Cortex of kidney (tissue), 1 donor: ENCODE measurements at regions not wholly inside any gene's neighbourhood (a gene's known extent, or its start where the extent isn't known, plus 50 kb on each side); places are given as distances from the start of the nearest gene placed in this dataset.

Source experiments
- DNase-seq: peaks from one replicate; lab custom pipeline; 2025; lab: John Stamatoyannopoulos, UW

DNA sequence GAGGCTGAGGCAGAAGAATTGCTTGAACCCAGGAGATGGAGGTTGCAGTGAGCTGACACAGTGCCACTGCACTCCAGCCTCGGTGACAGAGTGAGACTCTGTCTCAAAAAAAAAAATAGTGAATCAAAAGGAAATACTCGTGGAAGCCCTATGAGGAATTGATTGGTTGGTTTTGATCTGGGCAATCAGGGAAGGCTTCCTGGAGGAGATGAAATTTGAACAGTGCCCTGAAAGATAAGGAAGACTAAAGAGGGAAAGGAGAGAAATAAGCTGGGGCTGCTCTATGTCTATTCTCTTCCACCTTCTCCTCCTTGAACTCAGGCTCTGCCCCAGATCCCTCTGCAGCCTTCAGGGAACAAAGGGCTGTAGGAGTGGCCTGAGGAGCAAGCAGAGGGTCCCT lies 54.1 kb downstream of the IRF2BPL start:
- DNase-seq, result no peak

DNA sequence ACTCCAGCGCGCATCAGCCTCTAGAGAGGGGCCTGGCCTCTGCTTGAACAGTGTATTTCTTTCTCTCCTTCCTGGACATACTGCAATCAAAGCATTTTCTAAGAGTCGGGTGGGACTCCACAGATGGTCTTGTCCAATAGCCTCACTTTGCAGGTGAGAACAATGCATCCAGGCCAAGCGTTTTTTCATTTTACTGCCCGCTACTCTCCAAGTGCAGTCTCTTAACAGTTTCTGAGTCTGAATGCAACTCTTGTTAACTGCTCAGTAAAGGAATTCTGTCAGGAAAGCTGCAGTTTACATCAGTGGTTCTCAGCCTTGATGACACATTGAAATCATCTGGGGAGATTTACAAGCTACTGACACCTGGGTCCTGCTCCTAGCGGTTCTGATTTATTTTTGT lies 57.0 kb downstream of the IRF2BPL start:
- no peak for DNase-seq

DNA sequence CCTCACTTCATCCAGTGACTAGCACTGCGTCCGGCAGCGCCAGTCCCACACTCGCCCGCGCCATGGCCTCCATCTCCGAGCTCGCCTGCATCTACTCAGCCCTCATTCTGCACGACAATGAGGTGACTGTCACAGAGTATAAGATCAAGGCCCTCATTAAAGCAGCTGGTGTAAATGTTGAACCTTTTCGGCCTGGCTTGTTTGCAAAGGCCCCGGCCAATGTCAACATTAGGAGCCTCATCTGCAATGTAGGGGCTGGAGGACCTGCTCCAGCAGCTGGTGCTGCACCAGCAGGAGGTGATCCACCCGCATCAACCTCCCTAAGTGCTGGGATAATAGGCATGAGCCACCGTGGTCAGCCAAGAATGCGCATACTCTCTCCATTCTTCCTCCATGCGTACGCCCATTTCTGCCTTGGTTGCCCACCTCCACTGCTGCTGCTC lies 59.9 kb downstream of the IRF2BPL start:
- no peak for DNase-seq

DNA sequence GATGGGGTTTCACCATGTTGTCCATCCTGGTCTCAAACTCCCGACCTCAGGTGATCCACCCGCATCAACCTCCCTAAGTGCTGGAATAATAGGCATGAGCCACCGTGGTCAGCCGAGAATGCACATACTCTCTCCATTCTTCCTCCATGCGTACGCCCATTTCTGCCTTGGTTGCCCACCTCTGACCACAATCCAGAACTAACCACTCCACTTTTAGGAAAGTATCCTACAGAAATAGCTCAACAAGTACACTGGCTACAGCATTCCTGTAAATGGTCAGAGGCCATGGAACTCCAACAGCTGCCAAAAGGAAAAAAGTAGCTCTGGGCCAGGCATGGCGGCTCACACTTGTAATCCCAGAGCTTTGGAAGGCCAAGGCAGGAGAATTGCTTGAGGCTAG lies 60.7 kb downstream of the IRF2BPL start:
- DNase-seq, result no peak

DNA sequence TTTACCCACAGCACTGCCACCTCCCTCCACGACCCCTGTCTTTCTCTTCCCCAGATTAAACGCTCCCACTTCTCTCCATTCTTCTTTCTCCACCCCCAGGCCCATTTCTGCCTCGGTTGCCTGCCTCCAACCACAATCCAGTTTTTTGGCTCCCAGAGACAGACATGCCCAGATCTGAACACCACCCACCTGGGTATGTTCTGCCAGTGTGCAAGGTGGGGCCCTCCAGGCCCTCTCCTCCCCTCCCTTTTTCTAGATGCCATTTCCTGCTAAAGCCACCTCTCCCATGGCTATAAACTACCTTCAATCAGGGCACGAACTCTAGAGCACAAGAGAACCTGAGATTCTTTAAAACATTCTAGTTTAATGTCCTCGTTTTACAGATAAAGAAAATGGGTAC lies 63.3 kb downstream of the IRF2BPL start:
- DNase-seq, result no peak

DNA sequence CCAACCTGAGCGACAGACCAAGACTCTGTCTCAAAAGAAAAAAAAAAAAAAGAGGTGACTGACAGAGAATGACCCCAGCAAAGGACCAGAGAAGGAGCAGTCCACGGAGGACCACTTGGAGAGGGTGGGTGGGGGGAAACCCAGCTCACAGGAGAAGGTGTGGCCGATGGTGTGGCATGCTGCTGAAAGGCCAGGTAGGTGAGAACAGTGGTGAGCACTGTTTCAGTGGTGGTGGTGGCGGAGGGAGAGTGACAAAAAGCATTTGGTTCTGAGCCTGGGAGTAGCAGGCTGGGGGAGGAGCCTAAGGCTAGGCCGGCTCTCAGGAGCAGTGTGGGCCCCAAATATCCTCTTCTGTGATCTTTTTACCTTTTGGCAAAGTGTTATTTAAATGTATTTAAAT lies 63.8 kb downstream of the IRF2BPL start:
- no peak for DNase-seq

DNA sequence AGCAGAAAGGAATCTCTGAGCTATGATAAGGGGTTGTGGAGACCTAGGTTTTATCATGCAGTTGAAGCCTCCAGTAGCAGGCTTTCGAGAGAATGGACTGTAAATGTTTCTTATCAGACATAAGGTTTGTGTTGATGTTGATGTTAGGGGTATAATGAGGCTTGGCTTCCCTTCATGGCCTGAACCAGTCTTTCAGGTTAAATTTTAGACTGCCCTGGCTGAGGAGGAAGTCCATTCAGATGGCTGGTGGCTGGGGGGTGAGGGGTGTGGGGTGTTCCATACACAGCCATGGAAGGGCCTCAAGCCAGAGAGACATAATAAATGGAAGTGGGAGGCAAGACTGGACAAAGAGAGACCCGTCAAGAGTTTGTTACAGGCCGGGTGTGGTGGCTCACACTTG lies 65.1 kb downstream of the IRF2BPL start:
- no peak for DNase-seq

DNA sequence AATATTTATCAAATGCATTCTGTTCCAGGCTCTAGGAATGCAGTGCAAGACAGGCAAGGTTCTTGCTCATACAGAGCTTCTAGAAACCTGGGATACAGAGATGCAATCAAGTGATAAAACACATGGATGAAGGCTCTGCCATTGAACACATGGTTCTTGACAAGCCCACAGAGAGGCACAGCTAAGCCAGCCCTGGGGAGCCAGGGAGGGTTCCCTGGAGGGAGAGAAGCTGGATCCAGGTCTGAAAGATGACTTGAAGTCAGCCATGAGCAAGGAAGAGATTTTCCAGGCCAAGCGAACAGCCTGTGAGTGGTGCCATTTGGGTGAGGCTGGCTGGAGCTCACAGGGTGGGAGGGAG lies 66.2 kb downstream of the IRF2BPL start:
- no peak for DNase-seq

DNA sequence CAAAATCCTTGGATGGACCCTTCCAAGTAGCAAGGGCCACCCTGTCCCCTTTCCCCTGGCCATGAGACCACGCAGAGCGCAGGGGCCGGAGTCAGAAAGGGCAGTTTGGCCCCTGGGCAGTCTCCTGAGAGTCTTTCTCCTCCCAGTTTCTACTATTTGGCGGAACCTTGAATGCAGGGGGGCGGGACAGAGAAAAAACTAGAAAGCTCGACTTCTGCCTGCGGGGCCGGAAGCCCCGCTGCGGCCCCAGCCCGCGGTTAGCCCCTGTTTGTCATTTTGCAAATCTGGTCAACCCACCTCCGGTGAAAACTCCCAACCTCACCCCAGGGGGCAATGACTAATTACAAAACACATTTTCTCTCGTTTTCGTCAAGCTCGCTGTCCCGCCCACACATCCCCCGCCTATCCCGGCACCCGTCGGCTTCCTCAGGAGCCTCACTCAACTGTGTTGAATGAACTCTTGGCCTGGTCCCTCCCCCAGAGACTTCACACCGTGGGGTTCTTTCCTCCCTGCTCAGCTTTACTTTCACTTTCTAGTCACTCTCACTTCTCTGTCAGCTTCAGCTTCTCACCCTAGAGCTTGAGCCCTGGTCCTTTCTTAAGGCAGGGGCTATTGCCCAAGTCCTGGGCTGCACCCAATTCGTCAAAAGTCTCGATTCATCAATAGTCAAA lies 66.7 kb downstream of the IRF2BPL start:
- no peak for DNase-seq

DNA sequence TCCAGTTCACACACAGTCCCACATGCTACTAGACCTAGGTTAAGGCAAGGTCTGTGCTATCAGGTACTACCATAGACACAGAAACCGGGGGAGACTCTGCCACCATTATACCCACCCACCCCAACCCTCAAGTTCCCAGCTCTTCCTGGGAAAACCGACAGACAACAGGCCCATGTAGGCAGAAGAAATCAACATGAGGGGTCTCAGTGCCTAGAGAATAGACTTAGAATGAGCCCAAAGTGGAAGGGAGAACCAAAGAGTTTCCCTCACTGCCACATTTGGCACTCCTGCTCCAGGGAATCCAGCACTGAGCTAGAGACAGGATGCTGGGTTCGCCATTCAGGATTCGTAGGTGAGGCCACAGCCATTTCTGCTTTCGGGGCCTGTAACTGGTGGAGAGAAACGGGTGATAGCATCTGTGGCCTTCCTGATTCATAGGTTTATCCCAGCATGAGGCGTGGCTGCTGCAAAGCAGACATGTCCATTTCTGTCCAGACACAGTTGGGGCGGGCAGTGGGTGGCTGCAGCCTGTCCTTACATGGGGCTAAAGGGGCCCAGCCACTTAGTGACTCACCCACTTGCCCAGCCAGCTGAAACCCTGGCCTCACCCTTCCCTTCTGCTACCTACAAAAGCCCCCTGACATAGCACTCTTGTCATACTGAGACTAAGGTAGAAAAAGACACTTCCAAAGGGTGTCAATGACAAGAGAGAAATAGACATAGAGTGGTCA lies 69.4 kb downstream of the IRF2BPL start:
- no peak for DNase-seq

DNA sequence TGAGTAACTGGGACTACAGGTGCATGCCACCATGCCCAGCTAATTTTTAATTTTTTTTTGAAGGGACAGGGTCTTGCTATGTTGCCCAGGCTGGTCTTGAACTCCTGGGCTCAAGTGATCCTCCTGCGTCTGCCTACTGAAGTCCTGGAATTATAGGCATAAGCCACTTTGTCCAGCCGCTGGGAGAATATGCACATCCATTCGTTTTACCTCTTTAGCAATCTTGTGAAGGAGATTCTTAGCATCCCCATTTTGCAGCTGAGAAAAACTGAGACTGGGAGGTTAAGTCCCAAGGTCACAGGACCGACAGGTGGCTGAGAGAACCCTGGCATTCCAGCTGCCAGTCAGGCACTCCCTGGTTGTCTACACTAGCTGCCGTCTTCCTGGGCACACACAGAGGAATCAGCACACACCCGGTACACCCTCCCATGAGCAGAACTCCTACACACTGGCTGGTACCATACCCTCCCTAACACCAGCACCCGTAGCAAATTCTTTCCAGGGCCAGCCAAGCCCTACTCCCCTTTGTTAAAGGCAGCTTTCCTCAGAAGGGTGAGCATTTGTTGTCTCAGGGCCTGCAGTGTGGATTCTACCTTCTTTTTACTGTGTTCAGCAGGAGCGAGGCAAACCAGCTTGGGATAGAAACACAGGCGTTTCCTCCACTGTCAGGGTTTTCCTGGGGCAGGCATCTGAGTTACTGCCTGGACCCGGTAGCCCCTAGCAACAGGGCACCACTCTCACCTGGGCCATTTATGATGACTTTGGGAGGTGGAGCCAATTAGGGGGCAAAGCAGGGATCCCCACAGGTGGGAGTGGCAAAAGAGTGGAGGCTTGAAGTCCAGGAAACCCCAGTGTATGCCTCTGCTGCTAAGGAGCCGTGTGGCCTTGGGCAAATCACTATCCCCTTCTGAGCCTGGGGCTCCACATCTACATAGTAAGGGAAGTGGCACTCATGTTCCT lies 70.2 kb downstream of the IRF2BPL start:
- DNase-seq, result no peak

DNA sequence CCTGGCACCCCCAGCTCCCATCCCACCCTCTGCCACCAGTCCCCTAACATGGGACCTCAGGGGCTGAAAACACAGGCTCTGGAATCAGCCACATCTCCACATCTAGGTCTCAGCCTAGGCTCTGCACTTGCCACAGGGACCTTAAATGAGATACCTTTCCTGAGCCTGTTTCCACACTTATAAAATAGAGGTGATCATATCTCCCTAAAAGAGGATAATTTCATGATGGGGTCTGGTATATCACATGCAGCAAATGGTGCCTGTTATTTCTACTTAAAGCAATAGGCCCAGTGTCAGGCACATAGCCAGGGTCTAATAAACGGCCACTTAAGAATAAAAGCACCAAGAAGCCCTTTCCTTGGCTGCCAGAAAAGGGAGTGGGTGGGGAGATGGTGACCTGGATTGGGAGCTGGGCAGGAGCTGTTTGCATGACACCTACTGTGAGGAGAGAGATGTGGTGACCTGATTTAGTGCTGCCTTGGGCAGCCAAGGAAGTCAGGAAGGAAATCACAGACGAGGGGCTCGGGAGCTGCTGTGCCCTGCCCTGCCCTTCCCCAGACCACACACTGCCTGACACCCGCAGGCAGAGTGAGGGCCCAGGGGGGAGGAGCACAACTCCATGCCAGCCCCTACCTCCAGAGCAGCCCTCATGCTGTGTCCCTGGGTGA lies 71.2 kb downstream of the IRF2BPL start:
- no peak for DNase-seq

DNA sequence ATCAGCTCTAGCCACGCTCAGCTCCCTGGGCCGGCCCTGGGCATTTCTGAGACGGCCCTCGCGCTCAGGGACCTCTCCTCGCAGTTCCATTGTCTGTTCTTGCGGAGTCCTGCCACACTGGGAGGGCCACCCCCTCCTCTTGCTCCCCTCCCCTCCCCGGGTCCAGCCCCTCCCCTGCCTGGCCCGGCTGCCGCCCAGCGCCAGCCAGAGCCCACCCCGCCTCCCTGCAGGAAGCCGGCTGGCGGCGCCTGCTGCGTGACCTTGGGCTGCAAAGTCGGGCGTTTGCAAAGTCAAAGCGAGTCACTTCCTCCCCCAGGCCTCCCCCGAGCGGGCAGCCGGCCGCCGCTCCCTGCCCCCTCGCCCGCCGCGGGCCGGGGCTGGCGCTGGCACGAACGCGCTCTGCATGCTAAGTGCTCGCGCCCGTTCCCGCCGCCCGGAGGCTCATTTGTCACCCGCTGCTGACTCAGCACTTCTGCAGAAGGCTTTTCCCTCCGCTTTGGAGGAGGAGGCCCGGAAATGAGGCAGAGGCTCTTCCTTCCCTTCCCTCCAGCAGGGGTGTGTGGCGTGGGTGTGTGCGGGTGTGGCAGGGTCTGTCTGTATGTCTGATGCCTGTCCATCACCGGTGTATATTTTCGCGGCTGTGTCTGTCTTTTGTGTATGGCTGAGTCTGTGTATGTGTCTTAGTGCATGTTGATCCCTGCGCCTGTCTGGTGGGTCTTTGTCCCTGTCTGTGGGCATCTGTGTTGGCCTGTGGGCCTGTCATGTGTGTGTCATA lies 72.0 kb downstream of the IRF2BPL start:
- DNase-seq, result peak; percentile 92

DNA sequence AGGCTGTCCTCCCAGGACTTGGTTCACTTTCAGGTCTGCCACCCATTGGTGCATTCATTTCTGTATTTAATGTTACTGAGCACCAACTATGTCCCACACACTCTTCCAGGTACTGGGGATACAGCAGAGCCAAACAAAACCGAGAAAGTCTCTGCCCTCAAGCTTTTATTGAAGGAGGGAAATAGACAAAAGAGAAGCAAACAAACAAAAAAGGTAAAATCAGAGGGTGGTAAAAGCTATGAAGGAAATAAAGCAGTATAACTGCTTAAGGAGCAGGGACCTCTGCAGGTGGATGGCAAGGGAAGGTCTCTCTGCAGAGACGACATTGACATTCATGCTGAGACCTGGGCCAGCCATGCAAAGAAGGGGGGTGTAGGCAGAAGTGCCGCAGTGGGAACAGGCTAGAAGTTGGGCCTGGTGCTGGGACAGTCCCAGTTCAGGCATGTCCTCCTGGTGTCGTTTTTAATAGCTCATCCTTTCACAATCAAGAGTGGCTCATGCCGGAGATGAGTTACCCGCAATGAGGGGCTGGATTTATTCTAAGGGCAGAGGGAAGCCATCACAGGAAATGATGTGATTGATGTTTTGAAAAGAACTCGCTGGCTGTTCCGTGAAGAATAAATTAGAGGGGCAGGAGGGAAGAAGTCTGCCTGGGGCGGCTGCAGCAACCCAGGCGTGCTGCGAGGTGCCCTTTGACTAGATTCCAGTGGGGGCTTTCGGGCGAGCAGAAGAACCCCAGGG lies 72.8 kb downstream of the IRF2BPL start:
- no peak for DNase-seq

DNA sequence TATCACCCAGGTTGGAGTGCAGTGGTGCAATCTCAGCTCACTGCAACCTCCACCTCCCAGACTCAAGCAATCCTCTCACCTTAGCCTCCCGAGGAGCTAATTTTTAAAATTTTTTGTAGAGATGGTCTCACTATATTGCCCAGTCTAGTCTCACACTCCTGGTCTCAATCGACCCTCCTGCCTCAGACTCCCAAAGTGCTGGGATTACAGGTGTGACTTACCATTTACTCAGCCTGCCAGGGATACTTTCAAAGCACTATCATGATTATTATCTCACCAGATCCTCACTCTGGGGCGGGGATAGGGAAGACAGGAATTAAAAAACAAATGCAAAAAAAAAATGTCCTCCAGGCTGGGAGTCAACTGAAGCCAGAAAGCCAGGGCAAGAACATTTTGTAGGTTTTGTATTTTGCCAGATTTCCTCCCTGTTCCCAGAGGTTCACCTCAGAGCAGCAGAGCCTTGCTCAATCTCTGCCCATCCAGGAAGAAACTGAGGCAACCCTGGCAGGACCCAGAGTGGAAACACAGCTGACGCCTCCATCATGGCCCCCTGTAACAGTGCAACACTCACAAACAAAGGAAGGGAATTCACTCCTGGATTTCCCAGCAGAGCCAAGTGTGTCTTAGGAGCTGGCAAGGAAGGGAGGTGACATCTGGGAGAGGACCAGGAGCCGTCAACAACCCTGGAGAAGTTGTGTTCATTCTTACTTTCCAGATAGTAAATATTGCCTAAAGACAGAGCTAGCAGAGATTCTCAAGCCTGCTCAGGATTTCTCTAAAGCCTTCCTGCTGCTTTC lies 73.9 kb downstream of the IRF2BPL start:
- DNase-seq, result no peak

DNA sequence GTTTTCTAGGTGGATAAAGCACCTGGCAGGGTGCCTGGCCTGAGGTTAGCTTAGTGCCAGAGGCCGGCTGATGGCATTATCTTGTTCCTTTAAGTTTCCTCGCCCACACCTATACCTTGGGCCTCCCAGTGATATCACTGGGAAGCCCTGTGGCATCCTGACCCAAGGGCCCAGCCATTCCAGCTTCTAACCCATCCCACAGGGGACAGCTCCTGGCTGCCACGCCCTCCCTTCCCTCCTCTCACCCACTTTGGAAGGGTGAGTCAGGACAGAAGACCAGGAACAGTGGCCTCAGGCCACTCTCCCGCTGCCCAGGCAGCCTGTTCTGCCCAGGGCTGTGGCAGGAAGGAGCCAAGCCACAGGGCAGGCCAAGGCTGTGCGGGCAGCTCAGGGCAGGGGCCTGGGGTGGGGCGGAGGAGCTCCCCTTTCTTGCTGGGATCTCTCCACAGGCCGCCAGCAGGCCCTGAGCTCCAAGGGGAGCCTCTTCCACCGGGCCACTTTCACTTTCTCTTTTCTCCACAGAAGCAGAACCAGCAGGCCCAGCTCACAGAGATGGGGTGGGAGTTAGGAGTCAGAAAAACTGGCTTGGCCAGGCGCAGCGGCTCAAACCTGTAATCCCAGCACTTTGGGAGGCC lies 75.1 kb downstream of the IRF2BPL start:
- no peak for DNase-seq

DNA sequence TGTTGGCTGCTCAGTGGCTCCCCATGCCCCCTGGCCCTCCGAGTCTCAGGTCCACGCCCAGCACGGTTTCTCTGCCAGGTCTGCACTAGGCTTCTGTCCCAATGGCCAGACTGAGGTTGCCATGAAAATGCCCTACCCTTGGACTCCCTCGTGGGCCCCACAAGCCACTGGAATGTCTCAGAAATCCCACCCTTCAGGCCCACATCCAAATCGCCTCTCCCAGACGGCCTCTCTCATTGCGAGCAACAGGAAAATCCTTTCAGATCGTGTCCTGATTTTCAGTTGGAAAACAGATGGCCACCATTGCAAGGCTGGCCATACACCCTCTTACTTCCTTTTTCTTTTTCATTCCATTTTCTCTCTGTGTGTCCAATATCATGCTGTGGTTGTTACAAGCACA lies 77.3 kb downstream of the IRF2BPL start:
- DNase-seq, result no peak

DNA sequence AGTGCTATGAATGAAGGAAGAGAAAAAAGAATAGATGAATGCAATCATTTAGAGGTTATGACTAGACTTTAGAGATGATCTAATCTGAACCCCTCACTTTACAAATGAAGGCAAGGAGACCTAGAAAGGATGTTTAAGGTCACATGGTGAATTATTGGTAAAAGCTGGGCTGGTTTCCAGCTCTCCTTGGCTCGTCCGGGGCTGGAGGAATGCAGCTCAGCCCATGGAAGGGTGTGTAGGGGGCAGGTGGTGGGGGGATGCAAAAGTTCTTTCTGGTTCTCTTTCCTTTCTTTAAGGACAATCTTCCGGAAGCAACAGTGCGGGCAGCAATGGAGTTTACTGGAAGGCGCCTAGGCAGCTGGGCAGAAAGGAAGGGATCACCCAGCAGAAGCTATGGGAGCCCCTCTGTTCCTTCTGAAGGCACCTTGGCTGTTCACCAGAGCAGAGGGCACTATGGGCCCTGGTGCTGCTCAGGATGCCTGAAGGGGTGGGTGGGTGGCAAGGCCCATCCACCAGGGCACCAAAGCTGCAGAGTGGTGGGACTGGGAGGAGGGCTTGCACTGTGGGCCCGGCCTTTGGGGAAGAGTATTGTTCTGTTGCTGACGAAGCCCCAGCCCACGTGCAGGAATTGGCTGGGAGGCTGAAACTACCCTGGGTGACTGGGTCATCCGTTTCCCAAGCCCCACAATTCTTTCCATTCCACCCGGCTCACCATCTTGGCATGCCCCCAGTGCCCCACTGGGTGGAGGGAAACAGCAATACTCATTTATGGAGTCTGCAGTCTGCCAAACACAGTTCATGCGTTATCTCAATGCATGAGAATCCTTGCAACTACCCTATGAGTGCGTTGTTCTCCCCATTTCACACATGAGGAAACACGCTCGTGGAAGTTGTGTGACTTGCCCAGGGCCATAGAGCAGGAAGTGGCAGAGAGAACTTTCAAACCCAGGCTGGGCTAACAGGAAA lies 78.2 kb downstream of the IRF2BPL start:
- DNase-seq, result no peak
